Thymus (tissue), 11 donors: ENCODE measurements at regions not wholly inside any gene's neighbourhood (a gene's known extent, or its start where the extent isn't known, plus 50 kb on each side); places are given as distances from the start of the nearest gene placed in this dataset.

Experiments
- DNase-seq, 9 donors: peaks; one replicate each; pipeline ENCODE4 v3.0.0-alpha.2; 2013; ENCODE audit warnings: low spot score in 9 of 9, low read depth in 6 of 9, missing footprints in 1 of 9
- H3K27ac ChIP-seq, 2 donors: one replicate each; pipeline ENCODE4 v1.5.1; 2013; ENCODE audit warnings: control low read depth in 1 of 2, low read depth in 1 of 2, low read length in 1 of 2, mild to moderate bottlenecking in 1 of 2, moderate library complexity in 1 of 2
- H3K27me3 ChIP-seq, 2 donors: one replicate each; pipeline ENCODE4 v1.5.1; 2013; ENCODE audit warnings: low read length in 1 of 2; ENCODE audit not compliant: control insufficient read depth in 2 of 2, insufficient read depth in 1 of 2
- H3K36me3 ChIP-seq, 2 donors: one replicate each; pipeline ENCODE4 v1.5.1; 2013; ENCODE audit warnings: low read length in 1 of 2, mild to moderate bottlenecking in 1 of 2, moderate library complexity in 1 of 2; ENCODE audit not compliant: control insufficient read depth in 2 of 2, insufficient read depth in 2 of 2
- H3K4me1 ChIP-seq, 2 donors: one replicate each; pipeline ENCODE4 v1.5.1; 2013; ENCODE audit warnings: low read length in 2 of 2; ENCODE audit not compliant: control insufficient read depth in 2 of 2, insufficient read depth in 2 of 2
- H3K4me3 ChIP-seq, 2 donors: one replicate each; pipeline ENCODE4 v1.5.1; 2013; ENCODE audit warnings: low read length in 2 of 2, control low read depth in 1 of 2, mild to moderate bottlenecking in 1 of 2
- H3K9me3 ChIP-seq, 2 donors: one replicate each; pipeline ENCODE4 v1.5.1; 2013; ENCODE audit warnings: low read length in 1 of 2, mild to moderate bottlenecking in 1 of 2; ENCODE audit not compliant: control insufficient read depth in 2 of 2, insufficient read depth in 1 of 2
- WGBS: extraction: QIAGEN DNeasy Blood & Tissue Kit; methylation state at CpG from one replicate; pipeline ENCODE4 v1.1.7; 2013; 5-methylcytosine and 5-hydroxymethylcytosine counted together
- donor health status: healthy.

DNA sequence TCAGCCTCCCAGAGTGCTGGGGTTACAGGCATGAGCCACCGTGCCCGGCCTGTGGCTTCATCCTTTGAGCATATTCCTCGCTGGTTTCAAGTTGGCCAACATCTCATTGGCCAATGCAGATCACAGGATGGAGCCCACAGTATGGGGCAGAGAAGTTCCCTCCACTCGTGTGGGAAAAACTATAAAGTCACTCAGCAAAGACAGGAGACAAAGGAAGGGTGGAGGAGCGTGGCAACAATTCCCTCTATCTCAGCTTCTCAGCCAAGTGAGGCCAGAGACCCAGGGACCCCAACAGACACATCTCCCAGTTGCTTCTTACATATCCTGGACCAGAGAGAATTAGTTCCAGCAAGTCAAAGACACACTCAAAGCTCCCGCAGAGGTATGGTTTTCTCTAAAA lies 184.6 kb upstream of the SOX1 start:
- WGBS: 74% methylated on average over 6 of the region's 6 CpGs
- Histone ChIP-seq H3K36me3 (no peaks in the 10 kb centered on the region), H3K4me1 (no peaks in the 10 kb centered on the region), H3K27ac (no peak overlapping the region), H3K27me3 (no peaks in the 10 kb centered on the region), H3K4me3 (no peak overlapping the region), H3K9me3 (no peaks in the 10 kb centered on the region)
- DNase-seq: no peak

DNA sequence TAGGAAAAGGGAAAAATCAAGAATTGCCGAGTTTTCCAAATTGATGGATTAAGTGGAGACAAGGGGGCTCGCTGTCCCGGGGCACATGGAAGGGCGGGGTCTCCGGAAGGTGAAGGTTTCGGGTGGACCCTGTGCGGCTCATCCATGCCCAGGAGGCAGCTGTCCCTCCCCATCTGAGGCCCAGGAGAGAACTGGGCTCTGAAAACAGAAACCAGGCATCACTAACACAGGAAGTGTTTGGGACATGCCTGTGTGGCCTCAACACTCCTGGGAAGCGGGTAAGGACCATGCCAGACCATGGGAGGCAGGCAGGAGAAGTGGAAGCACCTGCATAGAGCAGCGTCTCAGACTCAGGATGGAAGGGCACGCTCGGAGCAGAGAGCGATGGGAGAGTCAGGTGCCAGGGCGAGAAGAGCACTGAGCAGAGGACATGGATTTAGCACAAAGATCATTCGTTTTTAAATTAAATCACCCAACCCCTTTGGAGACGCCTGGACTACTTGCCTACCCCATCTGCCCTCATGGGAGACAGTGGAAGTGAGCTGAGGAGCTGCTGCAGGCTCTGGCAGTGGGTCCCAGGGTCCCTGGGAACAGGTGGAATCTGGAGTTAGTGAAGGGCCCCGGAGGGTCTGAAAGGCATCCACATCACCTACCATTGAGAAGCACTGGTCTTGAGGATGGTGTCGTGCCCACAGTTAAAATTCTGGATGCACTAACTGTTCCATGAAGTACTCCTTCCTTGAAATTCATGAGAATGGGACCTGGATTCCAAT lies 183.2 kb upstream of the SOX1 start:
- Histone ChIP-seq H3K27me3 (no peaks in the 10 kb centered on the region), H3K36me3 (no peaks in the 10 kb centered on the region), H3K9me3 (no peaks in the 10 kb centered on the region), H3K4me3 (no peak overlapping the region), H3K4me1 (no peaks in the 10 kb centered on the region), H3K27ac (no peak overlapping the region)
- 88% methylated on average over 17 of the region's 17 CpGs for WGBS
- DNase-seq: no peak

- H3K4me3 ChIP-seq: no peak overlapping the region
- no peaks in the 10 kb centered on the region for H3K9me3 ChIP-seq
- 91% methylated on average over 7 of the region's 7 CpGs for WGBS
- DNase-seq: no peak
- H3K36me3 ChIP-seq: no peaks in the 10 kb centered on the region
- H3K4me1 ChIP-seq: no peaks in the 10 kb centered on the region
- no peak overlapping the region for H3K27ac ChIP-seq
- no peaks in the 10 kb centered on the region for H3K27me3 ChIP-seq
Measured at GRCh38 chr13:111886217-111886945, 180.6 kb upstream of the SOX1 start.

DNA sequence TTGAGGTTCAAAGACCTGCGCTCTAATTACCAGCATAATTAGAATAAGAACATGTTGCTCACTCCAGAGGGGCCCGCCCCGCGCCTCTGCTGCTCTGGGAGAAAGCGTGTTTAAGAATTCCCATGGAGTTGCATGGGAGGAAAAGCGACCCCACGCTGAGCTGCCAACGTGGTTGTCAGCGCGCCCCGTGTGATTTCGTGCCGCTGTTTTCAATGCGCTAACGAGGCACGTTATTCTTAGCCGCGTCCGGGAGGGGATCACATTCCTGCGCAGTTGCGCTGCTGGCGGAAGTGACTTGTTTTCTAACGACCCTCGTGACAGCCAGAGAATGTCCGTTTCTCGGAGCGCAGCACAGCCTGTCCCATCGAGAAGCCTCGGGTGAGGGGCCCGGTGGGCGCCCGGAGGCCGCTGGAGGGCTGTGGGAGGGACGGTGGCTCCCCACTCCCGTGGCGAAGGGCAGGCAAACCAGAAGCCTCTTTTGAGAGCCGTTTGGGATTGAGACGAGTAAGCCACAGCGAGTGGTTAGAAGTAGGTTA lies 173.8 kb upstream of the SOX1 start:
- 5% methylated on average over 39 of the region's 39 CpGs for WGBS
- Histone ChIP-seq H3K4me1 (no peaks in the 10 kb centered on the region), H3K36me3 (no peaks in the 10 kb centered on the region), H3K27ac (no peak overlapping the region), H3K27me3 (peaks cover 8 to 30% of the 10 kb centered on the region in 2 donors), H3K4me3 (no peak overlapping the region), H3K9me3 (no peaks in the 10 kb centered on the region)
- DNase-seq: no peak

DNA sequence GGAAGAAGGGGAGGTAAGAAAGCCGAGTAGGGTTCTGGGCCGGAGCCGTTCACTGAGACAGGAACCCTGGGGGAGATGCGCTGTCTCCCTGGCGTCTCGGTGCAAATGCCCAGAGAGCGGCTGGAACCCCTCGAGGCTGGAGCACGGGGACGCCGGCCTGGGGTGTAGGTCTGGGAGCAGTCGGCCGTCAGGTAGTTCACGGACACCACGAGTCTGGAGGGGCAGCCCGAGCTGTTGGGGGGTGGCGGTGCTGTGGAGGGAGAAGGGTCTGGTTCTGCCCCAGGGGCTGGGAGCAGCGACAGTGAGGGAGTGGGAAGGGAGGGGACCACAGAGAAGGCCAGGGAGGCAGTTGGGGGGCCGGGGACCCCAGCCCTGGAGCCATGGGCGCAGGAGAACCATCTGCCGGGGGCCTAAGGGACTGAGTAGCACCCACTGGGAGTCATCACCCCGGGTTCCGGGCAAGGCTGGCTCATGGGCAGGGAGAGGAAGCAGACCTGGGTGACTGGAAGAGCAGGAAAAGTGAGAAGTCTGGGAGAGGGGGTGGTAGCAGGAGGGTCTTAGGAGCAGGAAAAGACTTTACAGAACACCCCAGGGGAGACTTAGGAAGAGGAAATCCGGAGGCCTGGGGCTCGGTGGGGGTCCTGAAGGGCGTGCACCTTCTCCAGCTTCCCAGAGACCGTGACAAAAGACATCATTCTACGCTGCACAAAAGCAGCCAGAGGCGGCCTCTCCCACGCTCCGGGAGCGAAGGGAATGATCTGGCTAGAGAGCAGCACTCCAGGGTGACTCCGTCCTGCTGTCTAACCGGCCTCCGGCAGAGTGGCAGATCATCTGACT lies 173.1 kb upstream of the SOX1 start:
- Histone ChIP-seq H3K27ac (no peak overlapping the region), H3K27me3 (peaks cover 8 to 30% of the 10 kb centered on the region in 2 donors), H3K36me3 (no peaks in the 10 kb centered on the region), H3K4me1 (no peaks in the 10 kb centered on the region), H3K4me3 (no peak overlapping the region), H3K9me3 (no peaks in the 10 kb centered on the region)
- no peak for DNase-seq
- WGBS: 11% methylated on average over 35 of the region's 35 CpGs

DNA sequence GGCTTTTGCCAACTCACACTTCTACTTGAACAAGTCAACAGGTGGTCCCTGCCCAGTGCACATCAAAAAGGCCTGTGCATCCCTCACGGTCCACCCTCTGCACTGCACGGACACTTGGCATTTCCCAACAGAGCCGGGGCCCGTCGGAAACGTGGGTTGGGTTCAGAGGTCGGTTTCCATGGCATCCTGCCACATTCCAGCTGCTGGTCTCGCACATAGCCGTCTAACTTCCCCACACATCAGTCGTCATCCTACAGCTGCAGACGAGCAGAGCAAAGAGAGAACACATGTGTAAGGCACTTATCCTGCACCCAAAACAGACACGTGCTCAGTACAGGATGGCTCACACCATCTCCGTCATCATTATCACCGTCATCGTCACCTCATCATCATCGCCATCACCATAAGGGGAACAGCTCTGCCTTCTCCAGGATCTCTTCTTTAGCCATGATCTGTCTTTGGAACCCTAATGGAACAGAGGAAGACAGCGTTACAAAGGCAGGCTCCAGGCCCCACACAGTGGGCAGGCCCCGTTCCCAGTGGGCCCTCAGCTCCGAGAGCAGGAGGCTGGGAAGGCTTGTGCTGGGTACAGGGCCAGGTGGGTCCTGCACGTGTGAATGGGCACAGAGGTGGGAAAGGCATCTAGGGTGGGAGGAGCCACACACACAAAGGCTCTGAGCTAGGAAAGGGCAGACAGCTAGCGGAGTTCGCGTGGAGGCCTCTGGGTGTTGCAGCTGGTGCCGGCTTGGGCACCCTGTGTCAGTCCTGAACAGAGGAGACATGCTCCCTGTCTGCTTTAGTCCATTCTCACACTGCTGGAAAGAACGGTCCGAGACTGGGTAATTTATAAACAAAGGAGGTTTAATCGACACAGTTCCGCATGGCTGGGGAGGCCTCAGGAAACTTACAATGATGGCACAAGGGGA lies 170.8 kb upstream of the SOX1 start:
- 75% methylated on average over 28 of the region's 28 CpGs for WGBS
- no peak overlapping the region for H3K4me3 ChIP-seq
- peaks cover 8 to 30% of the 10 kb centered on the region in 2 donors for H3K27me3 ChIP-seq
- DNase-seq: no peak
- H3K36me3 ChIP-seq: no peaks in the 10 kb centered on the region
- no peaks in the 10 kb centered on the region for H3K4me1 ChIP-seq
- no peaks in the 10 kb centered on the region for H3K9me3 ChIP-seq
- no peak overlapping the region for H3K27ac ChIP-seq

- Histone ChIP-seq H3K4me1 (no peaks in the 10 kb centered on the region), H3K27me3 (peaks cover 8 to 26% of the 10 kb centered on the region in 2 donors), H3K27ac (no peak overlapping the region), H3K9me3 (no peaks in the 10 kb centered on the region), H3K36me3 (no peaks in the 10 kb centered on the region), H3K4me3 (no peak overlapping the region)
- DNase-seq: no peak
- 74% methylated on average over 19 of the region's 19 CpGs for WGBS
Measured at GRCh38 chr13:111897178-111897845, 169.6 kb upstream of the SOX1 start.

DNA sequence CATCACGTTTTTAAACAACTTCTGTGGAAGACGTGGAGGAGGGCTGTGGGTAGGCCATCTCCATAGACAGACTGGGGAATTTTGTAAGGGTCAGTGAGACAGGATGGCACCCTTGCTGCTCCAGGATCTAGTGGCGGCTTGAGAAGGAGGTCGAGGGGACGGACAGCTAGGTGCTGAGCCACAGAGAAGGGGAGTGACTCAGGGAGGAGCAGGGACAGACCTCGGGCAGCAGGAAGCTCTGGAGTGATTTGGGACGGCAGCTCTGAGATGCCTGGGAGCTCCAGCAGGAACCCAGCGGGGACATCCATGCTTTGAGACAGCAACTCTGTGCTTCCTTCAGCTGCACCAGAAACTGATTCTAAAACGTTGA lies 169.1 kb upstream of the SOX1 start:
- 75% methylated on average over 9 of the region's 9 CpGs for WGBS
- Histone ChIP-seq H3K27me3 (peaks cover 8 to 21% of the 10 kb centered on the region in 2 donors), H3K36me3 (no peaks in the 10 kb centered on the region), H3K4me3 (no peak overlapping the region), H3K27ac (no peak overlapping the region), H3K9me3 (no peaks in the 10 kb centered on the region), H3K4me1 (no peaks in the 10 kb centered on the region)
- no peak for DNase-seq
